OCI-LY1 (cell line): ENCODE measurements at regions not wholly inside any gene's neighbourhood (a gene's known extent, or its start where the extent isn't known, plus 50 kb on each side); places are given as distances from the start of the nearest gene placed in this dataset.

ENCODE experiments used
- H2AFZ ChIP-seq: fragments of 200-600 bp; sonication (generic), shearing (Covaris generic); 2 replicates; pipeline ENCODE4 v1.6.0; 2014; ENCODE audit warnings: antibody characterized with exemption, mild to moderate bottlenecking, low read length
- H3F3A ChIP-seq: fragments of 200-600 bp; sonication (generic), shearing (Covaris generic); 2 replicates; pipeline ENCODE4 v1.6.0; 2014; ENCODE audit warnings: mild to moderate bottlenecking, antibody characterized with exemption, low read length, moderate library complexity; ENCODE audit not compliant: insufficient read depth
- H3K27ac ChIP-seq: fragments of 200-600 bp; sonication (generic); 2 replicates; pipeline ENCODE4 v1.5.1; 2014; ENCODE audit warnings: low read length, mixed run types, mild to moderate bottlenecking, low read depth; ENCODE audit not compliant: poor library complexity, severe bottlenecking
- H3K27me3 ChIP-seq: fragments of 200-600 bp; sonication (generic); 2 replicates; pipeline ENCODE4 v1.6.0; 2014; ENCODE audit warnings: antibody characterized with exemption, mild to moderate bottlenecking, low read length, moderate library complexity; ENCODE audit not compliant: insufficient read depth
- H3K36me3 ChIP-seq: fragments of 200-600 bp; sonication (generic); 2 replicates; pipeline ENCODE4 v1.6.1; 2014; ENCODE audit warnings: mild to moderate bottlenecking, antibody characterized with exemption, low read length, moderate library complexity, mixed read lengths; ENCODE audit not compliant: insufficient read depth
- H3K4me1 ChIP-seq: fragments of 200-600 bp; sonication (generic); 2 replicates; pipeline ENCODE4 v1.5.1; 2014; ENCODE audit warnings: mild to moderate bottlenecking, low read length, moderate library complexity; ENCODE audit not compliant: insufficient read depth, severe bottlenecking
- H3K4me2 ChIP-seq: fragments of 200-600 bp; sonication (generic), shearing (Covaris generic); 2 replicates; pipeline ENCODE4 v1.6.1; 2014; ENCODE audit warnings: low read length
- H3K4me3 ChIP-seq: fragments of 200-600 bp; sonication (generic); 2 replicates; pipeline ENCODE4 v1.5.1; 2014; ENCODE audit warnings: low read length, low read depth, mild to moderate bottlenecking, mixed read lengths; ENCODE audit not compliant: poor library complexity, severe bottlenecking
- H3K79me2 ChIP-seq: fragments of 200-600 bp; shearing (Covaris generic); 2 replicates; pipeline ENCODE4 v1.6.1; 2016; ENCODE audit warnings: mixed run types, low read length, mixed read lengths; ENCODE audit not compliant: insufficient read depth
- H3K9ac ChIP-seq: fragments of 200-600 bp; sonication (generic), shearing (Covaris generic); 2 replicates; pipeline ENCODE4 v1.6.1; 2014; ENCODE audit warnings: mild to moderate bottlenecking, low read length, mixed read lengths
- H3K9me2 ChIP-seq: fragments of 200-600 bp; sonication (generic), shearing (Covaris generic); 2 replicates; pipeline ENCODE4 v1.6.1; 2014; ENCODE audit warnings: low read depth, mild to moderate bottlenecking, low read length, mixed read lengths
- H3K9me3 ChIP-seq: fragments of 200-600 bp; shearing (Covaris generic); 2 replicates; pipeline ENCODE4 v1.6.1; 2014; ENCODE audit warnings: low read length, mixed read lengths
- H4K20me1 ChIP-seq: fragments of 200-600 bp; sonication (generic), shearing (Covaris generic); 2 replicates; pipeline ENCODE4 v1.6.0; 2016; ENCODE audit warnings: mild to moderate bottlenecking, low read length; ENCODE audit not compliant: insufficient read depth
- CTCF ChIP-seq: fragments of 200-600 bp; sonication (generic), shearing (Covaris generic); IDR thresholded peaks from 2 replicates; pipeline ENCODE4 v1.5.1; 2017; ENCODE audit warnings: mild to moderate bottlenecking, antibody characterized with exemption, low read length, moderate library complexity, mixed read lengths
- EZH2 ChIP-seq: fragments of 200-600 bp; sonication (generic), shearing (Covaris generic); IDR thresholded peaks from 2 replicates; pipeline ENCODE4 v1.8.0; 2017; ENCODE audit warnings: borderline replicate concordance, mixed run types, mild to moderate bottlenecking, antibody characterized with exemption, low read length, moderate library complexity, mixed read lengths

GRCh38 chr22:48545987-48546386 lies 1281.7 kb downstream of the BRD1 start:
- Histone ChIP-seq H3K9me2 (no peaks in the 10 kb centered on the region), H3K9me3 (no peaks in the 10 kb centered on the region), H3K27me3 (no peaks in the 10 kb centered on the region)

GRCh38 chr22:48541401-48542098 lies 1286.1 kb downstream of the BRD1 start:
- no peaks in the 10 kb centered on the region for H4K20me1 ChIP-seq
- no peaks in the 10 kb centered on the region for H3K36me3 ChIP-seq
- TF ChIP-seq CTCF (no peak), EZH2 (no peak)
- no peak overlapping the region for H2AFZ ChIP-seq
- no peaks in the 10 kb centered on the region for H3K4me1 ChIP-seq
- no peaks in the 10 kb centered on the region for H3F3A ChIP-seq
- no peak overlapping the region for H3K9ac ChIP-seq
- no peaks in the 10 kb centered on the region for H3K79me2 ChIP-seq
- H3K9me3 ChIP-seq = no peaks in the 10 kb centered on the region
- no peak overlapping the region for H3K27ac ChIP-seq
- no peaks in the 10 kb centered on the region; the same call in 1 of the 2 replicates for H3K27me3 ChIP-seq
- H3K9me2 ChIP-seq = no peaks in the 10 kb centered on the region
- no peak overlapping the region for H3K4me2 ChIP-seq
- H3K4me3 ChIP-seq = no peak overlapping the region

More at GRCh38 chr22:48545987-48546386, 1281.7 kb downstream of the BRD1 start:
- H3K36me3 ChIP-seq = no peaks in the 10 kb centered on the region
- H4K20me1 ChIP-seq = no peaks in the 10 kb centered on the region
- no peaks in the 10 kb centered on the region for H3K79me2 ChIP-seq
- H3K27ac ChIP-seq = no peak overlapping the region
- H3F3A ChIP-seq = no peaks in the 10 kb centered on the region
- H3K9ac ChIP-seq = no peak overlapping the region
- no peak overlapping the region for H2AFZ ChIP-seq
- no peak for TF ChIP-seq CTCF
- TF ChIP-seq EZH2 = no peak
- H3K4me2 ChIP-seq = no peak overlapping the region
- no peak overlapping the region for H3K4me3 ChIP-seq
- no peaks in the 10 kb centered on the region for H3K4me1 ChIP-seq

- no peak for TF ChIP-seq CTCF
- TF ChIP-seq EZH2 = no peak
- Histone ChIP-seq H4K20me1 (no peaks in the 10 kb centered on the region), H3K27ac (no peak overlapping the region)
Observed at GRCh38 chr22:48539261-48539660, 1288.4 kb downstream of the BRD1 start.

More at GRCh38 chr22:48539261-48539660, 1288.4 kb downstream of the BRD1 start:
- H3K9me2 ChIP-seq = no peaks in the 10 kb centered on the region
- H3K9me3 ChIP-seq = no peaks in the 10 kb centered on the region
- H3K4me1 ChIP-seq = no peaks in the 10 kb centered on the region
- no peaks in the 10 kb centered on the region for H3K36me3 ChIP-seq
- H3F3A ChIP-seq = no peaks in the 10 kb centered on the region
- H3K4me2 ChIP-seq = no peak overlapping the region
- H3K79me2 ChIP-seq = no peaks in the 10 kb centered on the region
- H3K9ac ChIP-seq = no peak overlapping the region
- no peak overlapping the region for H3K4me3 ChIP-seq
- H3K27me3 ChIP-seq = no peaks in the 10 kb centered on the region; the same call in 1 of the 2 replicates
- no peak overlapping the region for H2AFZ ChIP-seq
